Lung microvascular endothelial cell (primary cell): ENCODE measurements at regions not wholly inside any gene's neighbourhood (a gene's known extent, or its start where the extent isn't known, plus 50 kb on each side); places are given as distances from the start of the nearest gene placed in this dataset.

ENCODE experiments used
- DNase-seq, 2 donors: peaks; one replicate each; pipeline versions ENCODE4 v3.0.0 to v3.0.0-alpha.2; 2010; ENCODE audit warnings: low read depth in 2 of 2

GRCh38 chr11:45062974-45063635, 83.3 kb upstream of the PRDM11 start:
- no peak for DNase-seq

- DNase-seq = no peak
Measured at GRCh38 chr11:45063669-45064068, 82.8 kb upstream of the PRDM11 start.

- no peak for DNase-seq
Measured at GRCh38 chr11:45067966-45068365, 78.5 kb upstream of the PRDM11 start.

- no peak for DNase-seq
Measured at GRCh38 chr11:45071232-45071631, 75.2 kb upstream of the PRDM11 start.

- no peak for DNase-seq
Measured at GRCh38 chr11:45073685-45074141, 72.7 kb upstream of the PRDM11 start.

GRCh38 chr11:45075519-45075918, 70.9 kb upstream of the PRDM11 start:
- DNase-seq = no peak

- no peak for DNase-seq
Measured at GRCh38 chr11:45075952-45076351, 70.5 kb upstream of the PRDM11 start.

GRCh38 chr11:45076761-45077160, 69.7 kb upstream of the PRDM11 start:
- DNase-seq = no peak

GRCh38 chr11:45078236-45079074, 68.0 kb upstream of the PRDM11 start:
- no peak for DNase-seq

GRCh38 chr11:45079075-45079444, 67.4 kb upstream of the PRDM11 start:
- DNase-seq = no peak

GRCh38 chr11:45079567-45079942, 66.9 kb upstream of the PRDM11 start:
- DNase-seq = no peak

- no peak for DNase-seq
Measured at GRCh38 chr11:45079943-45080719, 66.3 kb upstream of the PRDM11 start.

- DNase-seq = no peak
Measured at GRCh38 chr11:45082744-45083543, 63.5 kb upstream of the PRDM11 start.

- DNase-seq = peak in 1 of 2 donors; percentile 36
Measured at GRCh38 chr11:45083544-45084087, 62.8 kb upstream of the PRDM11 start.

GRCh38 chr11:45085646-45086501, 60.6 kb upstream of the PRDM11 start:
- DNase-seq = no peak

- DNase-seq = no peak
Measured at GRCh38 chr11:45086526-45086925, 59.9 kb upstream of the PRDM11 start.

GRCh38 chr11:45087086-45087899, 59.1 kb upstream of the PRDM11 start:
- no peak for DNase-seq

- no peak for DNase-seq
Measured at GRCh38 chr11:45087900-45088160, 58.6 kb upstream of the PRDM11 start.

- no peak for DNase-seq
Measured at GRCh38 chr11:45089251-45089650, 57.2 kb upstream of the PRDM11 start.
